ENCODE measurements at regions not wholly inside any gene's neighbourhood (a gene's known extent, or its start where the extent isn't known, plus 50 kb on each side); places are given as distances from the start of the nearest gene placed in this dataset.

DNA sequence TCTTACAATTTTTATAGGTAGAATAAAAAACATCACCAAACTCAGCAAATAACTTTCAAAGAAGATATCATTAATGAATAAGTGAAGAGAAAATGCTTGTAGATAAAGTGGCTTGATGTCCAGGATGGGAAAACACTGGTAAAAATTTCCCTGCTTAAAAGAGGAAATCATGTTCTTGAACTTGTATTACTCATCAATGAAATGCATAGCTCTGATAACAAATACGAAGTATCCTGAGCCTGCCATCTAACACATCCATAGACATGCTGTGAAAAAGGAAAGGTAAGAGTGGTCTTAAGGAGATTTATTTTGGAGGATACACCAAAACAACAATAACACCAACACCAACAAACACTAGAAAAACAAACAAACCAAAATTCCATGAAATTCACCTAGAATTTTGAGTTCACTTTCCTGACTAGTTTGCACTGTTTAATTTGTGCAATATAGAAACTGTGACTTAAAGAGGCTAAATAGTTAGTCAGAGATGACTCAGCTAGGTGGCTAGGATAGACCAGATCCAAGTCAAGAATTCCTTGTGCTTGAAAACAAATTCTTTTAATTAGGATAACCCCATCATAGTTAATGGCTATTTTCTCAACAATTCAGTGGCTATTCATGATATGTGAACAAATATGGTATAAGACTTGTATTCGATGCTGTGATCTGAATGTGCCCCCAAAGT, 179.8 kb upstream of the KCNK2 start:
- TF ChIP-seq, protein P1, sequence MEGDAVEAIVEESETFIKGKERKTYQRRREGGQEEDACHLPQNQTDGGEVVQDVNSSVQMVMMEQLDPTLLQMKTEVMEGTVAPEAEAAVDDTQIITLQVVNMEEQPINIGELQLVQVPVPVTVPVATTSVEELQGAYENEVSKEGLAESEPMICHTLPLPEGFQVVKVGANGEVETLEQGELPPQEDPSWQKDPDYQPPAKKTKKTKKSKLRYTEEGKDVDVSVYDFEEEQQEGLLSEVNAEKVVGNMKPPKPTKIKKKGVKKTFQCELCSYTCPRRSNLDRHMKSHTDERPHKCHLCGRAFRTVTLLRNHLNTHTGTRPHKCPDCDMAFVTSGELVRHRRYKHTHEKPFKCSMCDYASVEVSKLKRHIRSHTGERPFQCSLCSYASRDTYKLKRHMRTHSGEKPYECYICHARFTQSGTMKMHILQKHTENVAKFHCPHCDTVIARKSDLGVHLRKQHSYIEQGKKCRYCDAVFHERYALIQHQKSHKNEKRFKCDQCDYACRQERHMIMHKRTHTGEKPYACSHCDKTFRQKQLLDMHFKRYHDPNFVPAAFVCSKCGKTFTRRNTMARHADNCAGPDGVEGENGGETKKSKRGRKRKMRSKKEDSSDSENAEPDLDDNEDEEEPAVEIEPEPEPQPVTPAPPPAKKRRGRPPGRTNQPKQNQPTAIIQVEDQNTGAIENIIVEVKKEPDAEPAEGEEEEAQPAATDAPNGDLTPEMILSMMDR (IDR thresholded peaks at IDR 0.05): no peak
- TF ChIP-seq EZH2 (IDR thresholded peaks at IDR 0.05): no peak
- TF ChIP-seq EZH2phosphoT487 (IDR thresholded peaks at IDR 0.05): no peak
